Progenitor cell of endocrine pancreas (in vitro differentiated cells): ENCODE measurements at regions not wholly inside any gene's neighbourhood (a gene's known extent, or its start where the extent isn't known, plus 50 kb on each side); places are given as distances from the start of the nearest gene placed in this dataset.

Experiments used
- DNase-seq: peaks from one replicate; pipeline ENCODE4 v3.0.0; 2021; ENCODE audit warnings: low spot score; ENCODE audit not compliant: unreplicated experiment
- H3K27ac Mint-ChIP-seq: 2 replicates; pipeline ENCODE4 v1.8.0; 2021; ENCODE audit warnings: mild to moderate bottlenecking, moderate library complexity, mixed read lengths
- H3K27me3 Mint-ChIP-seq: 2 replicates; pipeline ENCODE4 v1.8.0; 2021; ENCODE audit warnings: mixed read lengths
- H3K36me3 Mint-ChIP-seq: 2 replicates; pipeline ENCODE4 v1.8.0; 2022; ENCODE audit warnings: mixed read lengths; ENCODE audit not compliant: insufficient read depth
- H3K4me1 Mint-ChIP-seq: 2 replicates; pipeline ENCODE4 v1.8.0; 2021; ENCODE audit warnings: low read depth, mixed read lengths
- H3K4me3 Mint-ChIP-seq: 2 replicates; pipeline ENCODE4 v1.8.0; 2021; ENCODE audit warnings: low read depth, mild to moderate bottlenecking, moderate library complexity, mixed read lengths
- H3K9me3 Mint-ChIP-seq: 2 replicates; pipeline ENCODE4 v1.8.0; 2021; ENCODE audit warnings: low read depth, mixed read lengths
- TF ChIP-seq, protein P1 (sequence below): fragments of 200-600 bp; sonication (generic); IDR thresholded peaks from one replicate; pipeline ENCODE4 v1.5.0; 2021; ENCODE audit warnings: antibody characterized with exemption, mild to moderate bottlenecking; ENCODE audit not compliant: unreplicated experiment

DNA sequence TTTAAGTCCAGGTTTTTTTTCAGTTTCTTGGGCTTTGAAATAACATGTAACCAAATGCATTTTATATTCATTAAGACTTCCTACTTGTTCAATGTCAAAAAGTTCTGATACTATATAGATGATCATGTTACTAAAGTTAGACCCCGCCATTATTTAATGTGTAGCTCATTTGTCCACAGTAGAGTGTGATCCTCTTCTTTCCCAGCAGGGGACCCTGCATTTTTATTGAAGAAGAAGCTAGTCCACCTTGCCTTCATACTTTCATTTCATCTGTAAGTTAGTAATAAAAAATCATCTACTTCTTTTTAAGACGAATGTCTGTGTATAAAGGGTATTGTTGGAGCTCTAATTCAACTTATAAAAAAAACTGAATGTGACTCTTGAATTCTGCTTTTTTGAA, 404.6 kb downstream of the SI start:
- H3K9me3 Mint-ChIP-seq, result peaks cover 12% of the 10 kb centered on the region
- H3K4me3 Mint-ChIP-seq, result no peak overlapping the region
- TF ChIP-seq, protein P1, sequence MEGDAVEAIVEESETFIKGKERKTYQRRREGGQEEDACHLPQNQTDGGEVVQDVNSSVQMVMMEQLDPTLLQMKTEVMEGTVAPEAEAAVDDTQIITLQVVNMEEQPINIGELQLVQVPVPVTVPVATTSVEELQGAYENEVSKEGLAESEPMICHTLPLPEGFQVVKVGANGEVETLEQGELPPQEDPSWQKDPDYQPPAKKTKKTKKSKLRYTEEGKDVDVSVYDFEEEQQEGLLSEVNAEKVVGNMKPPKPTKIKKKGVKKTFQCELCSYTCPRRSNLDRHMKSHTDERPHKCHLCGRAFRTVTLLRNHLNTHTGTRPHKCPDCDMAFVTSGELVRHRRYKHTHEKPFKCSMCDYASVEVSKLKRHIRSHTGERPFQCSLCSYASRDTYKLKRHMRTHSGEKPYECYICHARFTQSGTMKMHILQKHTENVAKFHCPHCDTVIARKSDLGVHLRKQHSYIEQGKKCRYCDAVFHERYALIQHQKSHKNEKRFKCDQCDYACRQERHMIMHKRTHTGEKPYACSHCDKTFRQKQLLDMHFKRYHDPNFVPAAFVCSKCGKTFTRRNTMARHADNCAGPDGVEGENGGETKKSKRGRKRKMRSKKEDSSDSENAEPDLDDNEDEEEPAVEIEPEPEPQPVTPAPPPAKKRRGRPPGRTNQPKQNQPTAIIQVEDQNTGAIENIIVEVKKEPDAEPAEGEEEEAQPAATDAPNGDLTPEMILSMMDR, result peak; percentile 36

DNA sequence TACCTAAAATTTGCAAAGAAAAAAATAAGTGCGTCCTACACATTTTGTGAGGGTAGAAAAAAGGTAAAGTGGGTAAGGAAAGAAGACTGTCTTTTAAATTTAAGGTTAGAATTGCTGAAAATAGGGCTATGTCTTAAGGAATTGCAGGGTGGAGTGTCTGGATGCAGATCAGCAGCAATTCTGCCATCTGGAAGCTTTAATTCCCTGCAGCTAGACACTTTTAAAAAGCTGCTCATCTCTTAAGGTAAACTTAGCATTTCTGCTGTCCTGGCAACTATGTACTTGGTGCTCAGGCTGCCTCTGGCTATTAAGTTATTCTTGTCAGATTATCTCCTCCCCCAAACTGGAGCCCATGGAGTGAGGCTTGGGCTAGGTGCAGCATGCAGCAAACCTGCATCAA, 420.2 kb downstream of the SI start:
- no peaks in the 10 kb centered on the region for H3K36me3 Mint-ChIP-seq
- no peak for DNase-seq
- no peak overlapping the region for H3K4me3 Mint-ChIP-seq
- H3K4me1 Mint-ChIP-seq, result peaks cover 7% of the 10 kb centered on the region
- H3K9me3 Mint-ChIP-seq, result no peaks in the 10 kb centered on the region
- H3K27me3 Mint-ChIP-seq, result no peaks in the 10 kb centered on the region
- TF ChIP-seq, protein P1, result no peak
- H3K27ac Mint-ChIP-seq, result no peak overlapping the region

More for the DNA sequence above, 404.6 kb downstream of the SI start:
- no peaks in the 10 kb centered on the region for H3K27me3 Mint-ChIP-seq
- H3K36me3 Mint-ChIP-seq, result no peaks in the 10 kb centered on the region
- H3K4me1 Mint-ChIP-seq, result no peaks in the 10 kb centered on the region
- no peak for DNase-seq
- H3K27ac Mint-ChIP-seq, result no peak overlapping the region

DNA sequence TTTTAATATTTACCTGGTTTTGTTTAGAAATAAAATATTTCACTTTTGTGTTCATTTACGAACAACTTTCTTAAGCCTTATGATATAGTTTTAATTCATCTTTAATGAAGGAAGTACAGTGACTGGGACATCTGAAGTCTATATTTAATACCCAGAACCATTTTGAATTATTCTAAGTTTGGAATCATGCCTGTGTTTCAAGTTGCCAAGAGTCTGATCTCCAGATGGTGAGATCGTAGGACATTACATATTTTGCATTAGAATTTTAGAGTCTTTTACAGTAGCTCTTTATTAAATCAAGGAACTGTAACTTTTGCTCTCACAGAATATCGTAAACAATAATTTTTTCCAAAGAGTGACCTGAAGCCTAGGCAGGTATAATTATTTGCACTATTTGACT, 420.7 kb downstream of the SI start:
- Mint-ChIP-seq H3K9me3 (no peaks in the 10 kb centered on the region), H3K4me3 (no peak overlapping the region), H3K4me1 (peaks cover 7% of the 10 kb centered on the region), H3K27ac (no peak overlapping the region), H3K27me3 (no peaks in the 10 kb centered on the region), H3K36me3 (no peaks in the 10 kb centered on the region)
- no peak for DNase-seq
- TF ChIP-seq, protein P1, result no peak

DNA sequence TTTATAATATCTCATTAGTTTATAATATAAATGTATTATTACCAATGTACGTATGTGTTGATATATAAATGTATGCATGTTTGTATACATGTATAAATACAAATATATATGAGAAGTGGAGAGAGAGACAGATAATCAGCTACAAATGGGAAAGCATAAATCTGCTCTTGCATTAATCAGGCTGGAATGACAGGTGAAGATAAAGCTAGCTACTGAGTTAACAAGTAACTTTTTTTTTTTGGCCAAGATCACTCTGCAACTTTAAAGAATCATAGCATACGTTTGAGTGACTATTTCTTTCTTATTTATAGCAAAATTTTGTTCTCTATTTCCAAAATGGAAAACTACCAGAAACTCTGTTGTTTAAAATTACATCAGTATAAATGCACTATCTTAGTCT, 422.8 kb downstream of the SI start:
- no peak for DNase-seq
- H3K4me1 Mint-ChIP-seq, result peaks cover 7% of the 10 kb centered on the region
- no peak overlapping the region for H3K27ac Mint-ChIP-seq
- no peak overlapping the region for H3K4me3 Mint-ChIP-seq
- H3K36me3 Mint-ChIP-seq, result no peaks in the 10 kb centered on the region
- TF ChIP-seq, protein P1, result no peak
- H3K27me3 Mint-ChIP-seq, result no peaks in the 10 kb centered on the region
- H3K9me3 Mint-ChIP-seq, result peaks cover 6% of the 10 kb centered on the region

DNA sequence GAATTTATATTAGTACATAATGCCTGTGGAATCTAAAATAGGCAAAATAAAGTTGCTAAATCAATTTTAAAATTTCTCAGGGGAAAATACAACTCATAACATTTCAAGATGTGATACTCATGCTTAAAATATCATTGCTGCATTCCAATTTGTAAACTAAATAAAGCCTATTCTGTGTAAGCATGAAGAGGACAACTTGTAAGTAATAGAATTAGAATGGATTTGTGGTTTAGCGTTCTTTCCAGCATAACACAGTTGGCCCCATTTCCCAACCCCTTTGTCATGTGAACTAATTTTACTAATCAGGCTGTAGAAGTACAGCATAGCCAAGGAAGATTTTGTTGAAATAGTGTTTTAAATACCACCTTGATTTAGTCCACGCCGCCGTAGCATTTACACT, 437.2 kb downstream of the SI start:
- no peaks in the 10 kb centered on the region for H3K9me3 Mint-ChIP-seq
- no peak for DNase-seq
- no peak overlapping the region for H3K27ac Mint-ChIP-seq
- no peaks in the 10 kb centered on the region for H3K27me3 Mint-ChIP-seq
- H3K4me1 Mint-ChIP-seq, result no peaks in the 10 kb centered on the region
- no peak overlapping the region for H3K4me3 Mint-ChIP-seq
- H3K36me3 Mint-ChIP-seq, result no peaks in the 10 kb centered on the region
- TF ChIP-seq, protein P1, result no peak
